GM10248 (cell line): ENCODE measurements at regions not wholly inside any gene's neighbourhood (a gene's known extent, or its start where the extent isn't known, plus 50 kb on each side); places are given as distances from the start of the nearest gene placed in this dataset.
"Not testable (repeated sequence)": the region's sequence is repeated elsewhere in the genome, so short reads cannot be mapped to it uniquely, and the experiment has no call there.

Experiments
- CTCF ChIA-PET: fragments of 300-600 bp; sonication (Branson Sonifier 250); formaldehyde crosslinking; extraction: SDS; loops from one replicate; lab custom pipeline; 2021; ENCODE audit warnings: antibody characterized with exemption; lab: Yijun Ruan, JAX
- POLR2A ChIA-PET: fragments of 350-650 bp; sonication (Branson Sonifier 250); formaldehyde crosslinking; extraction: SDS; loops from one replicate; lab custom pipeline; 2020; ENCODE audit warnings: antibody characterized with exemption; lab: Yijun Ruan, JAX
- DNase-seq: peaks from one replicate; pipeline ENCODE4 v3.0.0; 2012; ENCODE audit errors: extremely low spot score

- POLR2A ChIA-PET, DNase-seq, CTCF ChIA-PET: not testable (repeated sequence)
These were observed 54.7 kb downstream of the PROP1 start for GRCh38 chr5:177941386-177941785.

- POLR2A ChIA-PET, DNase-seq, CTCF ChIA-PET: not testable (repeated sequence)
These were observed 56.5 kb downstream of the PROP1 start for GRCh38 chr5:177939246-177940171.

DNA sequence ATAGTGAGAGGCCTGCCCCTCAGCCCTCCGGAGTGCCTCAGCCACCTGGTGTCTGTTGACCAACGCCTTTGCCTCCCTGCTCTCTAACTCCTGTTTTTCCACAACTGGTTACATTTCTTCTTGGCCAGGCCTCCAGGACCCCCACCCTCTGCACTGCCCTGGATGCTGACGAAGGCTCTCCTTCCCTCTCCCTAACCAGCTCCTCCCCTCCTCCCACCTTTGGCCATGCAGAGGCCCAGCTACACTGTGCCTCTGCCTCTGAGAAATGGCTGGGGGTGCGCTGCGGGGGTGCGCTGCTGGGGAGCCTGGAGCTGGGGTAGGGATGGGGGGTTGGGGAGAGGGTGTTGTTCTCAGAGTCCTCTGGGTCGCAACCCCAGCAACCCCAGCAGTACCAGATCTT lies 57.3 kb downstream of the PROP1 start:
- POLR2A ChIA-PET, CTCF ChIA-PET, DNase-seq: not testable (repeated sequence)

DNA sequence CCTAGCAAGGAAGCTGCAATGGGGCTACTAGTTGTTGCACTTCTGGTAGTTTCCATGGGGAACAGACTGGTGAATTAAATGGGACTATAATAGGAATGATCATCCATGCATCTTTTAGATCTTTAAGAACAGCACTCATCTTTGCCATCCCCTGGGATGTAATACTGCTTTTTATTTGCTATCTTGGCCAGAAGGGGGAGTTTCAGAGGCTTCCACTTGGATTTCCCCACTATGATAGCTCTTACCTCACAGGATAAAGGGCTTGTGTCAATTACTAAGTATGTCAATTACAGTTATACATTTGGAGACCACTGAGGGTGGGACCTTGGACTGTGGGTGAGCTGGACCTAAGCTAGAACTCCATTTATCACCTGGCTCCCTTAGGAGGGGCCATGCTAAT lies 61.8 kb downstream of the PROP1 start:
- POLR2A ChIA-PET, CTCF ChIA-PET, DNase-seq: not testable (repeated sequence)

- CTCF ChIA-PET, DNase-seq, POLR2A ChIA-PET: not testable (repeated sequence)
These were observed 65.6 kb downstream of the PROP1 start for GRCh38 chr5:177930269-177931022.

DNA sequence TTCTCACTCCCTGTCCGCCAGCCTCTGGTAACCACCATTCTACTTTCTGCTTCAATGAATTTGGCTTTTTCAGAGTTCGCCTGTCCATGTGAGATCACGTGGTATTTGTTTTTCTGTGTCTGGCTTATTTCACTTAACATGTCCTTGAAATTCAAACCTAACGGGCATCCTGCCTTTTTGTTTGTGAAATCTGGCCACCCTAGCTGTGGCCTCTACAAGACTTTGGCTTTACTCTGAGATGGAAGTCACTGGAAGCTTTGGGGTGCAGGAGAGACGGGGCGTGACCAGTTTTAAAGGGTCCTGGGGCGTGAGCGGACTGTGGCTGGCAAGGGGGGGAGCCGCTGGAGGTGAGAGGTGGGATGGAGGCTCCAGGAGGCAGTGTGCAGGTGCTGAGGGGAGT lies 66.4 kb downstream of the PROP1 start:
- CTCF ChIA-PET, DNase-seq, POLR2A ChIA-PET: not testable (repeated sequence)

GRCh38 chr5:177927500-177927899 lies 68.5 kb downstream of the PROP1 start:
- POLR2A ChIA-PET, CTCF ChIA-PET, DNase-seq: not testable (repeated sequence)

- DNase-seq, CTCF ChIA-PET, POLR2A ChIA-PET: not testable (repeated sequence)
These were observed 71.5 kb downstream of the PROP1 start for GRCh38 chr5:177924577-177924976.

GRCh38 chr5:177923837-177924236 lies 72.2 kb downstream of the PROP1 start:
- CTCF ChIA-PET, POLR2A ChIA-PET, DNase-seq: not testable (repeated sequence)

DNA sequence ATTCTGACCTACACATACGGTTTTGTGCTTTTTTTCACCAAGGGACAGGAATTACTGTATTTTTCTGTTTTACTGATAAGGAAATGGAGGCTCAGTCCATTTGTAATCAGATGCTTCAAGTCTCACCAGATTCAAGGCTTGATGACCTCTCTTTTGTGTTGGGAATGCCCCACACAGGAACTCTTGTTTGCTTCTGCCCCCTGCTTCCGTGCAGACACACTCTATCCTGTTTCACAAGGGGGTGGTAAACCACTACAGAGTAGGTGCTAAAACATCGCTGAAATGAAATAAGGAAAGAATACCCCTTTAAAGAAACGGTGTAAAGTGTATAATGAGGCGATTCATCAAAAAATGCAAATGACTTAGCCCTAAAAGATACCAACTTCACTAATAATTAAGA lies 72.9 kb downstream of the PROP1 start:
- CTCF ChIA-PET, POLR2A ChIA-PET: not testable (repeated sequence)

DNA sequence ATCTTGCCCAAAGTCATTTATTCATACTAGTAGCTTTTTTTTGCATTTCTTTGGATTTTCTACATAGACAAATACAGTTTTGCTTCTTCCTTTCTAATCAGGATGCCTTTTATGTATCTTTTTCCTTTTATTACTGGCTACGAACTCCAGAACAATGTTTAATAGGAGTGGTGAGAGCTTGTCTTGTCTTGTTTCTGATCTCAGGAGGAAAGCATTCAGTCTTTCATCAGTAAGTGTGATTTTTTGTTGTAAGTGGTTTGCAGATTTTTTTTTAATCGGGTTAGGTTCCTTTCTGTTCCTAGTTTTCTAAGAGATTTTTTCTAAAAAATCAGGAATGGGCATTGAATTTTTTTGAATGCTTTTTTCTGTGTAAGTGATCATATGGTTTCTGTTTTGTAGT lies 86.8 kb downstream of the PROP1 start:
- DNase-seq, POLR2A ChIA-PET, CTCF ChIA-PET: not testable (repeated sequence)

More for the DNA sequence above, 72.9 kb downstream of the PROP1 start:
- DNase-seq, result not testable (repeated sequence)

GRCh38 chr5:177902806-177903205 lies 93.2 kb downstream of the PROP1 start:
- POLR2A ChIA-PET, CTCF ChIA-PET, DNase-seq: not testable (repeated sequence)

DNA sequence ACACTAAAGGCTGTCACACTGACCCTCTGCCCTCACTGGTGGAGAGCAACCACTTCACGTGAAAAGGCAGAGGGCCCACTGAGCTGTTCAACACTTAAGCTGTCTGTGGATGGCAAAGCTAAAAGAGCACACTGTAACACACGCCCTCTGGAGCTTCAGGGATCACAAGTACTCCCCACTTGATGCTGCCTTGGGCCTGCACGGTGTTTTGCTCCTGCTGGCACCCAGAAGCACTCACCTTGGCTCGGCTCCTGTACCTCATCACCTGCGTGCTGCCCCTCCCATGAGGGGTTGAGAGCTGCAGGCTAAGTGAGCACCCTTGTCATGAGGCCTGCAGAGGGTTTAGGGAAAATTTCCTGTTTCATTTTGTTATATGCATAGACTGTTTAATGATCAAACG lies 96.0 kb downstream of the PROP1 start:
- DNase-seq, CTCF ChIA-PET, POLR2A ChIA-PET: not testable (repeated sequence)

DNA sequence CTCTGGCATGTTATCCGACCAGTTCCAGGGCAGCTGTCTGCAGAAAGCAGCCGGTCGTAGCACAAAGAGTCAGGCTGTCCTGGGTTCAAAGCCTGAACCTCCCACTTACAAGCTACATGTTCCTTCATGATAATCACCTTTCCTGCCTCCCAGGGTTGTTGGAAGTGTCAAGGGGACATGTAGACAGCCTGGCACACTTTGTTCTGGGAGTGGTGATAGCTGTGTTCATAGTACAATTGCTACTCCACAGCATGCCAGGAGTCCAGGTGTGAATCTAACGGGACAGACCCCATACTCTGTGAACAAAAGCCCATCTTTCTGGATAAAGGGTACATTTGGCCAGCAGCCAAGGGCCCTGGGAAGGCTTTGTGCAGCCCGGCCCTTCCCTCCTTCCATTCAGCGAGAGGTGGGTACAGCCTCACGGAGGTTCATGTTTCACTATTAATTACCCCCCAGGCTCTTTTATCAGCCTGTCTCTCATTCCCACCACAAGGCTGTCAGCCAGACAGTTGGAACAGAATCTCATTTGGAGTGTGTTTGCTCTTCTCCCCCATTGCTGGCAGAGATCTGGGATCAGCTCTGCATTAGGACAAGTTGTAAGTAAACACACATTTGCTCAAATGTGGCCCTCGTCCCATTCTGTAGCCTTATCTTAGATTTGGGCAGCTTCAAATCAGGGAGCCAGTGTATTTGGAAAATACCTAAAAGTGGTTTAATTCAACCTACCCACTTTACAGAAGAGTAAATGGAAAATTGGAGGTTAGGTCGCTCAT lies 101.2 kb downstream of the PROP1 start:
- CTCF ChIA-PET, DNase-seq, POLR2A ChIA-PET: not testable (repeated sequence)

DNA sequence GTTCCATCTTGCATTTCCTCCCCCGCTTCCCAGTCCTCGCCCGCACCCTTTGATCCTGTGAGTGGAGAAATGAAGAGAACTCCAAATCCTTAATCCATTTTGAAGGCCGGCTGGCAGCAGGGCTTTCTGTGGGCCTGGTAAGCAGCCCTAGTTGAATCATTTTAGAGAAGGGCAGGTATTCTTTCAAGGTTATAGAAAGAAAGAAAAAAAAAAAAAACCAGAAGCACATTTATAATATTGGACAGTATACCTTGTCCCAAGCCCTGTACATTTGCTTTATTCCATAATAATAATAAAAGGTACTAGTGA lies 103.7 kb downstream of the PROP1 start:
- POLR2A ChIA-PET, DNase-seq, CTCF ChIA-PET: not testable (repeated sequence)
